HG03095 (cell line): ENCODE measurements at regions not wholly inside any gene's neighbourhood (a gene's known extent, or its start where the extent isn't known, plus 50 kb on each side); places are given as distances from the start of the nearest gene placed in this dataset.

Experiments
- ATAC-seq: cut with Tn5 transposase; IDR thresholded peaks from one replicate; pipeline ENCODE4 v1.9.1; 2021; ENCODE audit warnings: moderate library complexity; ENCODE audit not compliant: unreplicated experiment

DNA sequence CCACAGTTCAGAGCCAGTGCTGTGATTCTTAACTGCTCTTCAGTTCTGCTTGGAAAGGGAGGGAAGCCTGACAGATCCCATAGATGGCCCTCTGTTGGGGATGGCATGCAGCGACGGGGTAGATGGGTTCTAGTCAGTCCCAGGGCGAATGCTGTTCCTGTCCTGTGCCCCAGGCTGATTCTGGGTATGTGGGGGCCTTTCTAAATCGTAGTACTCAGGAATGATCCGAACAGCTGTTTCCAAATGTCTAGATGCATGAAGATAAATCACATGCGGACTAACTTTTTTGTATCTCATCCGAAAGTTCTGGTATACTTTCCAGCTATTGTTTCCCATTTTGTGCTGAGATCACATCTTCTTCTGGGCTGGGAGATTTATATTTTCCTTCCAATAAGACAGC, 186.0 kb upstream of the MKI67 start:
- ATAC-seq: no peak

DNA sequence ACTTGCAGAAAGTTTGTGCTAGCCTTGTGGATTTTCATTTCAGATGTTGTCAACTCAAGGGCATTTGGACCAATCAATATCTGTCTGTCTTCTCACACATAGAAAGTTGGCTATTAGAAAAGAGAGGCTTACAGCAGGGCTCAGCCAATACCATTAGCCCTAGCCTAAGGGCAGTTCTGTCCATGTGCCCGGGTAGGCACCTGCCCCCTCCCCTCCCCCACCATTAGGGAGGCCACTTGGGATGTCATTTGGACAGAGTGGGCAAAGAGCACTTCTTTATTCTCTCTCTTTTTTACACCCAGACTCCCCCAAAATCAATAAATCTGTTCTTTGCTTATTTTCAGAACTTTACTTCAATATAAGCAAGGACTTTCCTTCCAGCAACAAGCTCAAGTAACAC, 188.5 kb upstream of the MKI67 start:
- no peak for ATAC-seq

DNA sequence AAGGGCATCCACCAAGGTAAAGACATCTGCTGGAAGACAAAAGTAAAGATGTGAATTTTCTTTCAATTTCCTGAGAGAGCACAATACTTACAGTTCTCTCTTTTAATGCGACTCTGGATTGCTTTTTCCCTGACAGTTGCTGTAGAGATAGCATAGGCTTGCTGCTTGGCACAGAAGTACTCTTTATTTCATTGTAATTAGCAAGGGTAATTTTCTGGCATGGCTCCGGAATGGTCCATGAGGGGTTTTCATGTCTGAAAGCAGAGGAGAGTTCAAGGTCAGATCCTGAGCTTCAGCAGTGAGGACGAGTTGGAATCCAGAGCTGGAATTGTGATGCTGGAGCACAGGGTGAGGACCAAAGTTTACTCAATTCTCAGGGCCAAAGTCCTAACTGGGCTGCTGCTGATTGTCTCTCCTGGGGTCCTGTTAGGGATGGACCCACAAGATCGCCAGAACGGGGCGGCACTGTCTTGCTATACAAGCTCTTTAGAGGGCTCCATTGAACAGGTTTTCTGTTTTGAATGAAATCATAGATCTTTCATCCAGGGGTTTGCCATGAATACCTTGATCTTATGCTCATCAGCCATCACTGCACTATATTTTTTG, 190.0 kb upstream of the MKI67 start:
- no peak for ATAC-seq

DNA sequence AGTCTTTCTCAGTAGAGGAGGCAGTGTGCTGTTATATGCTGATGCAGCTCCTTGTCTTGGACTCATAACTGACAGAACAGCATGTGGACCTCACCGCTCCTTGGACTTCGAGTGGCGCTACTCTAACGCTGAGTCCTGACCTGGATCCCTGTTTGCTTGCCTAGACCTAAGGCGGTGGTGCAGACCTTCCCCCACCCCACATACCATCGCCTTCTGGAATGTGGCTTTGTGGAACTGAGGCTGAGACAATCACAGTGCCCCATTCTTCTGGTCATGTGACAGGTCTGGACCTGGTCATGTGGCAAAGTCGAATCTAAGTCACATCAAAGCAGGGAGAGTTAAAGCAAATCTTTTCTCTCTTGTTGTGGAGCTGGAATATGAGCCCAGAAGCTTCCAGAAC, 190.7 kb upstream of the MKI67 start:
- no peak for ATAC-seq

DNA sequence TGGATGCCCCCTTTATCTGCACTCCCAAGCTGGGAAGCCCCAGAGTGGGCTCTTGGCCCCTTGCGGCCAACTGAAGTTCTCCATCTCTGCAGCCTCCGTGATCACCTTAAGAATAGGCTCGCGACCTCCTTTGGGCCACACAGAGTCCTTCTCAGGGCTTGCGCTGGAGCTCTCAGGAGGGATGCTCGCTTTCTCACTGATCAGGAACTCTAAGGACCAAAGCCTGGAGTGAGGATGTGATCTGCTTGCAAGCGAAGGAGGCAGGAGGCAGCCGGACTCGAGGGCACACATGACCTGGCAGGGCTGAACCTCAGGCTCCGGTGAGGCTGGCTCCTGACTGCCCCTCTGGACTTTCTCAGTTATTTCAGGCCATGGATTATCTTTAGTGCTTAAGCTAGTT, 192.1 kb upstream of the MKI67 start:
- no peak for ATAC-seq

DNA sequence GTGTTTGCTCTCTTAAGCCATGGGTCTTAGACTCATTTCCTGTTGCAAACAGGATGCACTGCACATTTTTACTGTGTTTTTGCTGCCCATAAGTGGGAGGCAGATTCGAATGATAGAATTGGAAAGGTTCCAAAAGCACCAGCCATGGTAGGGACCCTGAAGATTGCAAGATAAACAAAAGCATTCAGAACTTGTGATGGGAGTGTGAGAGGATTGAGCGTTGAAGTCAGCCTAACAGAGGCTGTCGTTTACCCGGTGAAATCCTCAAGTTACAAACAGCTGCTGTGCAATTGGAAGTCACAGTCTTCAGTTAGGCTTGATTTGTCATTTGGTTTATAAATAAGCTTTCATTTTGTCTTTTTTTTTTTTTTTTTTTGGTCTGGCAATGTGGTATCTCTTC, 192.7 kb upstream of the MKI67 start:
- ATAC-seq: no peak

DNA sequence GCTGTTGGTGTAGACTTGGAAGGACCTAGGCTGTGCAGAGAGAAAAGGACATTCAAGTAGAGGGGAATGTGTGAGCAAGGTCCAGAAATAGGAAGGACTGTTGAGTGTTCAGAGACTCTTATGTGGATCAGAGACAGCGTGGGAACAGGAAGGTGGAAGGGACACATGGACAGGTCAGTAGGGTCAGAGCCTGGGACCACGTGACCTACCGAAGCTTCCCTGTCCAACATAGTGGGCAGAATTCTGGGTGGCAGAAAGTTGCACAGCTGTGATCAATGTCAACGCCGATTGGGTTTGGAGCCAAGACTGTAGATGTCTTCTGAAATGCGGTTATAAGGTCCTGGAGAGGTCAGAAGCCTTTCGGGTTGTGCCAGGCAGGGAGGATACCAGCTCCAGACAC, 195.9 kb upstream of the MKI67 start:
- ATAC-seq: no peak

DNA sequence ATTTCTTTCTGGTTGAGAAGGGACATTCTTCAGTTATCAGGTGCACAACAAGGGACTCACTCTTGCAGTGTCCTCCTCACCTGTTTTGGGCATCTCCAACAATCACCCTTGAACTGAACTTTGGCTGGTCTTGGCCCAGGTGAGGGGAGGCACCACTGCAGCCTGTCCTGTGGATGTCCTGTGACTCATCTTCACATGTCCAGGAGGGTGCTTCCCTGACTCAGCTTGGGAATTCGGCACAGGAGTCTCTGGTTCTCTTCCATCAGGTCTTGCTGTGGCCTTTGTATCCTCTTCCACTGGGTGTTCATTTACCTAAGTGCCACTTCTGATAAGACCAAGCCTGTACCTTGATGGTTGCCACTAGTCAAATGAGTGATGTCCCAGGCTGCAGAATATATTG, 196.7 kb upstream of the MKI67 start:
- ATAC-seq: no peak

DNA sequence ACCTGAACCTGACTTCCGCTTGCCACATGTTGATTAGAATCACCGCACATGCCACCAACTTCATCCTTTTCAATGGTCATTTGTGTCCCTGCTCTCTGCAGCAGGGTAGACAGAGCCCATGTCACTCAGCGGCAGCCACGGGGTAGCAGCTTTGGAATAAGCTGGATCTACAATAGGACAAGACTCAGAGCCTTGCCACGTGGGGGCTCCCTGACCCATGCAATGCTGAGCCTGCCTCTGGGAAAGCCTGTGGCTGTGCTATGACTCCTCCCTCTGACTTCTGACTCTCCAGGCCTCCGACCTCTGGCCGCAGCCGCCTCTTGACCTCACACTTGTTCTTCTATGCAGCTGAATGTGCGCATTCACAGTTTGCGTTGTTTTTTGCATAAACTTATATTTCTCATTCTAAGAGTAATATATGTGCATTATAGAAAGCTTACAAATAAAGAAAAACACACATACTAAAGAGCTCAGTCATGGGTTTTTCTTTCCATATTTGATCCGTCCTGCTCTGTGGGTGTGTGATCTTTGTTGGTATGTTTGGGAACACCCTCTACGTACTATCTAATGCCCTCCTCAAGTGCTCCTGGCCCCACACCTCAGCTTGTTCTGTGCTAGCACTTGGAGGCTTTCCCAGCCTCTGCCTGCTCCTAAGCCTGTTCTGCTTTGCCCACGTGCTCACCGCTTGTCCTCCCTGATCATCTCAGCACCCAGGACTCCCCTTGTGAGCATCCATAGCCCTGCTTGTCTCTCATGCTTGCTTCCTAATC, 198.0 kb upstream of the MKI67 start:
- ATAC-seq: no peak

DNA sequence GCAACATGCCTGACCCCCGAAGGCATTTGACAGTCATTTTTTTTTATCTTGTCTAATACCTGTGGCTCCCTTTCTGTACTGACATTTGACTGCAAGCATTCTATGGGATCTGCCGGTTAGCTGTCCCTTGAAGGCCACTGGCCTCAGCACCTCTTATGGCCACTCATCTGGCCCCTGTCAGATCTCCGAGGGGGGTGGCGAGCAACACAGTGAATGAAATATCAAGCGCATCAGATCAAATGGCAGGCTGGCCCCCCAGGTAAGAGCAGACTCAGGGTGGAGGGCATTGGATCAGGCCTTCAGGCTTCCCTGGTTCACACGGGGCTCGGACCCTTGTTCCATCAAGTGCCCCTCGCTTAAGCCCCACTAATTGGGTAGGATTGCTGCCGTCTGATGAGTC, 199.6 kb upstream of the MKI67 start:
- ATAC-seq: no peak

DNA sequence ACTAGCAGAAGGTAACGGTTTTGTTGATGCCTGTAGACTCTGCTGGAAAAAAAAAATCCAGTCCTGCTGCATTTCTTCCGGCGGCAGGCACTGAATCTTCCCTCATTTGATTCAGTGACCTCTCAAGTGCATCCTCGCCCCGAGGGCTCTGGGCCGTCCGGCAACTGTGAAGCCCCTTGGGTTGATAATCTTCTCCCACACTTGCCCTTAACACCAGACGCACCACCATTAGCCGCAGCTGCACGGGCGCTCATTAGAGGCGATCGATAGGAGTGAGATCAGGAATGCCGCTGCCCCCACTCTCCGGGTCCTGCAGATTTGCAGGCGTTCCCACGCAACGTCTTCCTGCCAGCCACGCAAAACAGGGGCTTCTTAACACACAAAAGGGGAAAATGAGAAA, 200.0 kb upstream of the MKI67 start:
- no peak for ATAC-seq

DNA sequence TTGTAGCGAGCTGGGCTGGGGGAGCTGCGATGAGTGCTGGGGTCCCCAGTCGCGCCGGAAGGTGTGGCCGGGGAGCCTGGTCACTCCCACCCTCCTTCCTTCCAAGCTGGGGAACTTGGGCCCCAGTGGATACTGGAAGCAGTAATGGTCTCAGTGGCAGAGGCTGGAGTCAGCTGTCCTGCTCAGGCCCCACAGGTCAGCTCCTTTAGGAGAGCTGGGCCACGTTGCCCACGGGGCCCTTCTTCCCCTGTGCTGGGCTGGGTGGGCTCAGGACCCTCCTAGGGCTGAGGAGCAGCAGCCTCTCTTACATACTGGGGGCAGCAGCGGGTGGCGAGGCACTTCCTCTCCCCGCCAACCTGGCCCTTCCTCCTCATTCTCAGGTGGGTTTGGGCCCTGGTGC, 200.6 kb upstream of the MKI67 start:
- ATAC-seq: no peak

DNA sequence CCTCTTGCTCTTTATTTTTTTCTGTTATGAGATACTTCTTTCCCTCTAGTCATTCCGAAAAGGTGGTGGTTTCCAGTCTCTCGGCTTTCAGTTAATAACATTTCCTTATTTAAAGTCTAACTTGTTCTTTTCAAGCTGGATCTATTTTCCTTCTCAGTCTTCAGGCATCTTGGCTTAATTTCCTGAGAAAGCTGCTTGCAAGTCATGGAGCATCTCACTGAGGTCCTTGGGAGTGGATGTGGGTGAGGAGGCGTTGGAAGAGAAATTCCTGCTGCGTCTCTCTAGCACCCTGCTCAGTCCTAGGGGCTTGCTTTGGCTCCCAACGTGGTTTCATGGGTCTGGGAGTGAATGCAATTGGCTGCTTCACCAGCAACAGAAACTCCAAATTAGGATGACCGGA, 210.2 kb upstream of the MKI67 start:
- no peak for ATAC-seq

DNA sequence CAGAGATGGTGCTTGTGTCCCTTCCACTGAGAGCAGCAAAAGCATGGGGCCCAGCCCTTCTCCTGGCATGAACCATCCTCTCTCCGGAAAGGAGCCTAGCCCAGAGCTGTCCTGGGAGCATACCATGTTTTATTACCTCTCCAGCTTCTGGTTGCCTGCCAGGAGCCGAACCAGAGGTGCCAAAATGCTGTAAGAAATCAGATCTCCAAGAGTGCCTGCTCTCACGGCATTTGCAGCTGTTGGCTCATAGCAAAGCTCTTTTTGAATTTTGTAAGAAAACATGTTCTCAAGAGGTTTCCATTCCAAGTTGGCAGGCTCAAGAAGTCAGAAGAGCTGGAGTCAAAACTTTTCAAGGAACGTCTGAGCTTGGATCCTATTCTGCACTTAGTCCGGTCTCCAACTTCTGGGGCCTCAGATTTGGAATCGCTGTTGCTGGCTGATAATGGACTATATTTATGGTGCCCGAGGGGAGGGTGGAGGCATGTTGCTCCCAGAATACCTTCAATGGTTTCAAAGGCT, 211.7 kb upstream of the MKI67 start:
- ATAC-seq: no peak

DNA sequence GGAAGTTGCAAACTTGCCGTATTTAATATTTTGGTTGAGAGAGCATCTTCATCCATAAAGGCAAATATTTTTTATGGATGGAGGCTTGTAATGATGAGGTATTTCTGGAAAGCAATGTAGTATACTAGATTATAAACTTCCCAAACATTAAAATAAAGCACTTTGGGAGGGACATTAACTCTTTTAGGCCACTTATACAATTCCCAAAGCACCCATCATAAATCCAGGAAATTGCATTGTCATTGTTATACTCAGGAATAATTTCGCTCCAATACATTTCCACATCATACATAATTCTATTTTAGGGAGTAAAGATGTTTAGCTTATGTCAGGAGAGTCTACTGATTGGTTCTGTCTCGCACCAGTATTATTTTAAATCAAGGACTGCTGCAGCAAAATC, 212.7 kb upstream of the MKI67 start:
- no peak for ATAC-seq

DNA sequence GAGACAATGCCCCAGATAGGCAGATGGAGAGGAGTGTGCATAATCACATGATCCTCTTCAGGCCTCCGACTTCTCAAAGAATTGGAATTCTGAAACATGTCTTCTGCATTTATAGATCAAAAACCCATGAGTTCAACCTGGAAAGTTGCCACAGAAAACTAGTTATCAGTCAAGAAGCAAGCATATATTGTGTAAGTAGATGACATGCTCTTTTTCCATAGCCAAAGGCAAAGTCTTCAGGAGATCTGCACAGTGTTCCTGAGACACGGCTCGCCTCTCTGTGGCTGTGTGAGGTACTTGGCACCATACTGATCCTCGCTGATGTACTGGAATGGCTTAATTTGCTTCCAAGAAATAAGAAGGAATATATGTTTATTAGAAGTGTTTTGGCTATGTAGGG, 213.5 kb upstream of the MKI67 start:
- ATAC-seq: no peak

DNA sequence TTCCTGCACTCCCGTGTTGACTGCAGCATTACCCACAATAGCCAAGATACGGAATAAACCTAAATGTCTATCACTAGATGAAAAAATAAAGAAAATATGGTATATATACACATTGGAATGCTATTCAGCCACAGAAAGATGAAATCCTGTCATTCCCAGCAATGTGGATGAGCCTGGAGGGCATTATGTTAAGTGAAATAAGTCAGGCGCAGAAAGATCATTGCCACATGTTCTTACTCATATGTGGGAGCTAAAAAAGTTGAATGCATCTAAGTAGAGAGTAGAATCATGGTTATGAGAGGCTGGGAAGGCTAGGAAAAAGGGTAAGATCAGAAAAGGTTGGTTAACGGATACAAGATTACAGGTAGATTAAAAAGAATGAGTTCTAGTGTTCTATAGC, 219.1 kb upstream of the MKI67 start:
- no peak for ATAC-seq

DNA sequence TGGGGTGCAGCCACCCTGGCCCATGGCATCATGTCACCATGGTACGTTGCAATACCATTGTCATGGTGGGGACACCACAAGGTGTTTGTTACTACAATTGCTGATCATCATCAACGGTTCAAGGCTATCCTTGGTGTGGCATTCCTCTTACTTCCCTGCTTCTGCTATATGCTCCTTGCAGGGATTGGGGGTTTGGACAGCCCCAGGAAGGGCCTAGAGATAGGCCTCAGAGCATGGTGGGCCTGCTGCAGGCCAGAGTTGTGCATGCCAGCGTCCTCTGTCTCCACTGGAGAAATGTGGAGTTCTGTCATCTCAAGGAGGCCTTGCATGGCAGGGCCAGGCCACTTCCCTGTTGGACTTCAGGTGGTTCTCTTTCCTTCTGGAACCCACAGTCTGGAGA, 234.6 kb upstream of the MKI67 start:
- ATAC-seq: no peak

DNA sequence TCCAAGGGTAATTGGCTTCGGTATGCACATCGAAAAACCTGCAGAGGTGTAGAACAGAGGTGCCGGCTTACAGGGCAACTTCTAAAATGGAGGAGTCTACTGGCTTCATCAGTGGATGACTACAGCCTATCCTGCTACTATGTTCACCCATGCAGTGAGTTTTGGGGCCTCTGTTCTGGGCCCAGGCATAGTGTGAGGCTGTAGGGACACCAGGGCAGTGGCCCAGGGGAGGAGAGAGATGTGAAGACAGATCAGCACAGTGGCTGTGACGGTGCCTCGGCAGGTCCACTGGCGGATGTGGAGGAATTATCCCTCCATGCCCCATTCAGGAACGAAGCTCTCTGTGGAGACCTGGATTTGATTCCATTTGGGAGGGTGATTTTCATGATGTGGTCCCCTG, 235.3 kb upstream of the MKI67 start:
- ATAC-seq: no peak

DNA sequence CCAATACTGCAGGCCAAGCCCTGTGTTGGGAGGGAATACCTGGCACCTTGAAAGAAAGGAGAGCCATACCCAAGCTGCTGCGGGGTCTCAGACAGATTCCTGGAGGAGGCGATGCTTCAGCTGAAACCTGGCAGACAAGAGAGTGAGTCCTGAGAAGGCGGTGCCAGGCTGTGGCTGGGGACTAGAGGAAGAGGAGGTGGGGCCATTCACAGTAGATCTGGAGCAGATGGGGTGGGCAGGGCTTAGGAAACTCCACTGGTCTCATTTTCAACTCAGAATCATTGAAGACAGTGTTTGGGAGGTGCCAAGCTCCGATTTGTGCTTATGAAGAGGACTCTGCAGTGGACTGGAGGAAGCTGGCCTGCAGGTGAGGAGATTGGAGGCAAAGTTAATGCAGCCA, 236.3 kb upstream of the MKI67 start:
- no peak for ATAC-seq

DNA sequence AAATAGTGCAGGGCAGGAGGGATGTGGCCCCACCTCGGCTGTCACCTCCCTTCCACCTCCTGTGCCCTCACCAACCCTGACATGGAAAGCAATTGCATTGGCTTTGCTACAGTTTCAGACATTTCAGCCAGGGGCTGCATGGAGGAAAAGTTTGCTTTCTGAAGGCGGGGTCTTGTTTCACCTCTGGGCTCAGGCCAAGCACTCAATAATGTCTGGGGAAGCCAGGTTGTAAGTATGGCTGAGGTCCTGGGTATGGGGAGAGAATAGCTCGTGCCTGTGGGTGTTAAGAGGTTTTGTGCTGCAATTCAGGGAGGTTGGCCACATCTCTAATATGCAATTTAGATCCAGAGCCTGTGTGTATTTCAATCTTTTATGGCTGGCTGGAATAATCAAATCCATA, 238.4 kb upstream of the MKI67 start:
- no peak for ATAC-seq

DNA sequence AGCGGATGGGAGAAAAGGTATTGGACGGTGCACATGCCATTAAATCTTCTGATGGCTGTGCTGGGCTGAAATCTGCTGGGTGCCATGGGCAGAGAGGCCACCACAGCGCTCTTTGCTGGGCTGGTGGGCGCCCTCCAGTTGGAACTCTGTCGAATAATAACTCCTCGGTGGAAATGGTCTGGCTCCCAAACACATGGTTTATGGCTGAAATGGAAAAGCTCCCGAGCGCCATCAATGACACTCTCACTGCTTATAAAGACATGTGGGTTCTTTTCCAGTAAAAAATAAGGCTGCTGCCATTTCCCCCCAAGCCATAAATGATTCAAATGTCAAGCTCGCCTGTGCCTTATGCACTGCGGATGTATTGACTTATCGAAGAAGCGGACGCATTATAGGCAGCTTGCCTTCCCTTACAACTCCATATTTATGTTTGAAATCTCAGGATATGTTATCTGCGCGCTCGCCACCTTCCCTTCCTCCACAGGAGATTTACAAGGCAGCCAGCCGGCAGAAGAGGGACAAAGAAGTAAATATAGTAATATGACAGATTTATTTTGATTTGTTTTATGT, 239.0 kb upstream of the MKI67 start:
- ATAC-seq: no peak
